HEK293 (cell line): ENCODE measurements at regions not wholly inside any gene's neighbourhood (a gene's known extent, or its start where the extent isn't known, plus 50 kb on each side); places are given as distances from the start of the nearest gene placed in this dataset.

Experiments
- CTCF ChIP-seq: fragments of 450-650 bp; formaldehyde crosslinking; IDR thresholded peaks from 2 replicates; pipeline ENCODE4 v1.5.1; 2016; ENCODE audit warnings: missing biosample characterization, missing genetic modification characterization
- ELK4 ChIP-seq: IDR thresholded peaks from 2 replicates; pipeline ENCODE4 v1.6.1; 2011; ENCODE audit warnings: mild to moderate bottlenecking, low read depth, low read length, borderline replicate concordance
- GLI4 ChIP-seq: fragments of 450-650 bp; formaldehyde crosslinking; IDR thresholded peaks from 2 replicates; pipeline ENCODE4 v1.5.1; 2016; ENCODE audit warnings: missing biosample characterization, missing genetic modification characterization
- ZBTB26 ChIP-seq: fragments of 450-650 bp; formaldehyde crosslinking; optimal IDR thresholded peaks from 2 replicates; pipeline ENCODE3; 2016; ENCODE audit warnings: missing biosample characterization, mild to moderate bottlenecking, missing genetic modification characterization
- ZNF16 ChIP-seq: fragments of 450-650 bp; formaldehyde crosslinking; IDR thresholded peaks from 2 replicates; pipeline ENCODE4 v1.5.1; 2016; ENCODE audit warnings: low read depth, missing biosample characterization, missing genetic modification characterization
- ZNF23 ChIP-seq: fragments of 450-650 bp; formaldehyde crosslinking; IDR thresholded peaks from 2 replicates; pipeline ENCODE4 v1.5.1; 2016; ENCODE audit warnings: missing biosample characterization, missing genetic modification characterization, borderline replicate concordance
- ZNF639 ChIP-seq: fragments of 450-650 bp; formaldehyde crosslinking; IDR thresholded peaks from 2 replicates; pipeline ENCODE4 v1.5.1; 2016; ENCODE audit warnings: missing biosample characterization, missing genetic modification characterization
- ZNF670 ChIP-seq: fragments of 450-650 bp; formaldehyde crosslinking; IDR thresholded peaks from 2 replicates; pipeline ENCODE4 v1.5.1; 2016; ENCODE audit warnings: missing biosample characterization, missing genetic modification characterization, low read depth
- ZNF692 ChIP-seq: fragments of 450-650 bp; formaldehyde crosslinking; IDR thresholded peaks from 2 replicates; pipeline ENCODE4 v1.5.1; 2016; ENCODE audit warnings: missing biosample characterization, missing genetic modification characterization
- ZNF76 ChIP-seq: fragments of 450-650 bp; formaldehyde crosslinking; IDR thresholded peaks from 2 replicates; pipeline ENCODE4; 2016; ENCODE audit warnings: low read depth, missing biosample characterization, missing genetic modification characterization, borderline replicate concordance

GRCh38 chr14:87581298-87581697, 411.7 kb downstream of the GALC start:
- TF ChIP-seq CTCF (tag by site-specific recombination): no peak
- no peak for TF ChIP-seq GLI4 (tag by site-specific recombination)
- TF ChIP-seq ZBTB26 (tag by site-specific recombination): no peak
- no peak for TF ChIP-seq ZNF639 (tag by site-specific recombination)
- no peak for TF ChIP-seq ZNF16
- no peak for TF ChIP-seq ZNF670 (tag by site-specific recombination)
- TF ChIP-seq ZNF692 (tag by site-specific recombination): no peak
- TF ChIP-seq ZNF23 (tag by site-specific recombination): no peak
- TF ChIP-seq ELK4: no peak
- TF ChIP-seq ZNF76 (tag by site-specific recombination): no peak
